Nephron progenitor cell (in vitro differentiated cells): ENCODE measurements at regions not wholly inside any gene's neighbourhood (a gene's known extent, or its start where the extent isn't known, plus 50 kb on each side); places are given as distances from the start of the nearest gene placed in this dataset.

Experiments
- DNase-seq: peaks from one replicate; pipeline ENCODE4 v3.0.0; 2021
- H3K27ac Mint-ChIP-seq: 2 replicates; pipeline ENCODE4 v1.8.0; 2021; ENCODE audit warnings: mild to moderate bottlenecking, moderate library complexity, mixed read lengths
- H3K27me3 Mint-ChIP-seq: 2 replicates; pipeline ENCODE4 v1.8.0; 2021; ENCODE audit warnings: mild to moderate bottlenecking, low read depth, mixed read lengths; ENCODE audit not compliant: poor library complexity
- H3K36me3 Mint-ChIP-seq: 2 replicates; pipeline ENCODE4 v1.8.0; 2021; ENCODE audit warnings: low read depth, mixed read lengths
- H3K4me1 Mint-ChIP-seq: 2 replicates; pipeline ENCODE4 v1.8.0; 2021; ENCODE audit warnings: mixed read lengths
- H3K4me3 Mint-ChIP-seq: 2 replicates; pipeline ENCODE4 v1.8.0; 2021; ENCODE audit warnings: mild to moderate bottlenecking, moderate library complexity, mixed read lengths
- H3K9me3 Mint-ChIP-seq: 2 replicates; pipeline ENCODE4 v1.8.0; 2021; ENCODE audit warnings: mild to moderate bottlenecking, moderate library complexity, mixed read lengths
- TF ChIP-seq, protein P1 (sequence below): fragments of 200-600 bp; sonication (generic); IDR thresholded peaks from 2 replicates; pipeline ENCODE4 v1.5.0; 2021; ENCODE audit warnings: antibody characterized with exemption

- no peaks in the 10 kb centered on the region for H3K36me3 Mint-ChIP-seq
- no peak overlapping the region for H3K4me3 Mint-ChIP-seq
- TF ChIP-seq, protein P1, sequence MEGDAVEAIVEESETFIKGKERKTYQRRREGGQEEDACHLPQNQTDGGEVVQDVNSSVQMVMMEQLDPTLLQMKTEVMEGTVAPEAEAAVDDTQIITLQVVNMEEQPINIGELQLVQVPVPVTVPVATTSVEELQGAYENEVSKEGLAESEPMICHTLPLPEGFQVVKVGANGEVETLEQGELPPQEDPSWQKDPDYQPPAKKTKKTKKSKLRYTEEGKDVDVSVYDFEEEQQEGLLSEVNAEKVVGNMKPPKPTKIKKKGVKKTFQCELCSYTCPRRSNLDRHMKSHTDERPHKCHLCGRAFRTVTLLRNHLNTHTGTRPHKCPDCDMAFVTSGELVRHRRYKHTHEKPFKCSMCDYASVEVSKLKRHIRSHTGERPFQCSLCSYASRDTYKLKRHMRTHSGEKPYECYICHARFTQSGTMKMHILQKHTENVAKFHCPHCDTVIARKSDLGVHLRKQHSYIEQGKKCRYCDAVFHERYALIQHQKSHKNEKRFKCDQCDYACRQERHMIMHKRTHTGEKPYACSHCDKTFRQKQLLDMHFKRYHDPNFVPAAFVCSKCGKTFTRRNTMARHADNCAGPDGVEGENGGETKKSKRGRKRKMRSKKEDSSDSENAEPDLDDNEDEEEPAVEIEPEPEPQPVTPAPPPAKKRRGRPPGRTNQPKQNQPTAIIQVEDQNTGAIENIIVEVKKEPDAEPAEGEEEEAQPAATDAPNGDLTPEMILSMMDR: no peak
- no peaks in the 10 kb centered on the region for H3K4me1 Mint-ChIP-seq
- no peak for DNase-seq
- H3K27me3 Mint-ChIP-seq: peaks cover 5% of the 10 kb centered on the region
- H3K9me3 Mint-ChIP-seq: peaks cover 4% of the 10 kb centered on the region
- no peak overlapping the region for H3K27ac Mint-ChIP-seq
Observed at GRCh38 chr3:76950590-76950989, 89.3 kb upstream of the ROBO2 start.

DNA sequence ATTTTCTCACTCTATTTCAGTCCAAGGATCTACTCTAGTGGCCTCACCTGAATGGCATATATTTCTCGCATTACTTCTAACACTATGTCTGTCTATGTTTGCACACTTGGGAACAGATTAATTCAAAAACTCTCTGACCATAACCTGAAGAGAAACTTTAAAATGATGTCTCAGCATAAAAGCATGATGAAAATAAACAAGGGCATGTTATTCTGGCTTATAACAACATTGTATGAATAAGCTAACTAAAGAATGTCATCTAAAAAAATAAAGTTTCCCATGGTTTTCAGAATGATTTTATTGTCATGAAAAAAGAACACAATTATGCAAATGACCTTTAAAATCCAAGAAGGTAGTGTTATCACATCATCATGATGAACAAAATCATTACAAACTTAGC is 85.5 kb upstream of the ROBO2 start:
- peaks cover 5% of the 10 kb centered on the region for H3K27me3 Mint-ChIP-seq
- no peaks in the 10 kb centered on the region for H3K9me3 Mint-ChIP-seq
- H3K4me1 Mint-ChIP-seq: peaks cover 12% of the 10 kb centered on the region
- H3K4me3 Mint-ChIP-seq: no peak overlapping the region
- H3K27ac Mint-ChIP-seq: no peak overlapping the region
- H3K36me3 Mint-ChIP-seq: no peaks in the 10 kb centered on the region
- DNase-seq: no peak
- TF ChIP-seq, protein P1: no peak

DNA sequence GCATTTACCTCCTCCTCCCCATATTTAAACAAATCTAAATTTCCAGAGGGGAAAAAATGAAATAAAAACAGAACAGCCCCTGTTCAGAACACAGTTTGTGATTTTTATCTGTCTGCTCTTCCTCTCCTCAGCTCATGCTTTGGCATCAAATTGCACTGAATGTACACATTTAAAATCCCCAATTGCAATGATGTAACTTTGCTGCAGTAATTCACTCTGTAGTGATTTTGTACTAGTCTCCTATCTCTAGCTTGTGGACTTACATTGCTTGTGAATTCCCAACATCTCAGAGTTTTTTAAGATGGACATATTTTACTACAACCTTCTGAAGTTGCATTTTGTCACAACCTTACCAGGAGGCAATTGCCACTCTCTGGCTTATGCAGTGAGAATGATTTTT is 81.6 kb upstream of the ROBO2 start:
- no peaks in the 10 kb centered on the region for H3K9me3 Mint-ChIP-seq
- TF ChIP-seq, protein P1: no peak
- no peak for DNase-seq
- H3K27me3 Mint-ChIP-seq: no peaks in the 10 kb centered on the region
- H3K36me3 Mint-ChIP-seq: no peaks in the 10 kb centered on the region
- no peak overlapping the region for H3K27ac Mint-ChIP-seq
- peaks cover 12% of the 10 kb centered on the region for H3K4me1 Mint-ChIP-seq
- H3K4me3 Mint-ChIP-seq: no peak overlapping the region

GRCh38 chr3:76958861-76959260 is 81.0 kb upstream of the ROBO2 start:
- Mint-ChIP-seq H3K27ac (no peak overlapping the region), H3K9me3 (no peaks in the 10 kb centered on the region), H3K27me3 (no peaks in the 10 kb centered on the region), H3K4me1 (peaks cover 12% of the 10 kb centered on the region), H3K4me3 (no peak overlapping the region), H3K36me3 (no peaks in the 10 kb centered on the region)
- TF ChIP-seq, protein P1: no peak
- no peak for DNase-seq

DNA sequence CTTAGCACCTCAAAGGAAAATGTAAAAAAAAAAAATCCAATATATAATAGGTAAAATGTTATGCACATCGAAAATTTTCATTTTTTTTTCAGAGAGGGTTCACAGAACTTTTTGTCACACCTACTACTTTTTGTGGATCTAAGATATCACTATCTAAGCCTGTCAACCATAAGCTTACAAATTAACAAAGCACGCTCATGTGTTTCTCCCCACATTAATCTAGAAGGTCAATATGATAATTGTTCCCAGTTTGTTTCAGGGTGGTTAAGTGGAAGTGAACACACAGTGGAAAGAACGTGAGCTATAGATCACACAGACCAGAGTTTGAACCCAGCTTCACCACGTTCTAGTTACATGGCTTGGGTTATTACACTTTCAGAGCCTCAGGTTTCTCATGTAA is 78.6 kb upstream of the ROBO2 start:
- Mint-ChIP-seq H3K36me3 (no peaks in the 10 kb centered on the region), H3K4me3 (no peak overlapping the region), H3K27me3 (no peaks in the 10 kb centered on the region), H3K4me1 (peaks cover 12% of the 10 kb centered on the region), H3K9me3 (no peaks in the 10 kb centered on the region), H3K27ac (no peak overlapping the region)
- TF ChIP-seq, protein P1: no peak
- no peak for DNase-seq

DNA sequence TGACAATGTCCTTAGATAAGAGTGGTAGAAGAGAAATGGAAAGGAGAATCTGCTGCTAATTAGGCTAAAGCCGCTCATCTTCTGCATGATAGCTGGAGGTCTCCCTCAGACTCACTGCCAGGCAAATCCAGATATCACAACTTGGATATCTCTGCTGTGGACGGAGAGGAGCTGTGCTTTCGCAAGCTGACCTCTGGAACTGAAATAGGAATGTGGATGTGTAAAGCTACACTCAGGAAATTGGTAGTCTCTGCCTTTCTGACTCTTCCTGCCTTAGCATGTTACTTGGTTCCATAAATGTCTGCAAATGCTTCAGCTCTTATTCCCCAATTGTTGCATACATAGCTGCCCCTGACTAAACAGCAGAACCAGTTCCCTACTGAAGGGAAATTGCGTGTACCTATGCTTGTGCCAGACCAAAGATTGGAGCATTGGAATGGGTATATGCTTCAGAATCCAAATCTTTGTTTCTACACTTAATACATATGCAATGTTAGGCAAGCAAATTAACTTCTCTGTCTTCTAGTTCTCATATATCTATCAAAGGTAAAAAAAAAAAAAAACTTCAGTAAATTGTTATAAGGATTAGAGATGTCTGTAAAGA is 74.7 kb upstream of the ROBO2 start:
- H3K27me3 Mint-ChIP-seq: no peaks in the 10 kb centered on the region
- H3K9me3 Mint-ChIP-seq: no peaks in the 10 kb centered on the region
- no peaks in the 10 kb centered on the region for H3K36me3 Mint-ChIP-seq
- no peak overlapping the region for H3K27ac Mint-ChIP-seq
- DNase-seq: no peak
- TF ChIP-seq, protein P1: no peak
- H3K4me1 Mint-ChIP-seq: peaks cover 9% of the 10 kb centered on the region
- no peak overlapping the region for H3K4me3 Mint-ChIP-seq
